OCI-LY3 (cell line): ENCODE measurements at regions not wholly inside any gene's neighbourhood (a gene's known extent, or its start where the extent isn't known, plus 50 kb on each side); places are given as distances from the start of the nearest gene placed in this dataset.

Source experiments
- EZH2phosphoT487 ChIP-seq: fragments of 200-600 bp; shearing (Covaris generic); IDR thresholded peaks from 2 replicates; pipeline ENCODE4 v1.6.1; 2018; ENCODE audit warnings: antibody characterized with exemption, mixed run types, low read depth
- TF ChIP-seq, protein P1 (sequence below): fragments of 200-600, 300-600 bp; sonication (generic); IDR thresholded peaks from 2 replicates; pipeline ENCODE4 v1.5.1; 2014; ENCODE audit warnings: antibody characterized with exemption, low read length, low read depth

DNA sequence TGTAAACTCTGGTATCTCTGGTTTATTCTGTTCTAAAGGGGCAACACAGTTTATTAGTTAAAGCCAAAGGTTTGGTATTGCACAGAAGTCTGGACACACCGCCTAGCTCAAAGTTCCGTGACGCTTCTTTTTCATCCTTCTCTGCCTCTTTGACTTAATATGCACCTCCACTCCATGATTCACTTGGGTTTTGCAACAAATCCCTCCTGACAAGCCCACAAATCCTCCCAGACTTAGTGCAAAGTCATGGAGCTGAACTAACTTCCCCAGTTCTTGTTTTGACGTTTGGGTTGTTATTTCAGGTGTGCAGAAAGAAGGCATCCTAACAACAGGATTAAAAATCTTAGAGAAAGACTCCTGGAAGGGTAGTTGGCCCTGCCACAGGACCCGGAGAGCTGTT lies 441.6 kb upstream of the DMAC1 start:
- TF ChIP-seq, protein P1, sequence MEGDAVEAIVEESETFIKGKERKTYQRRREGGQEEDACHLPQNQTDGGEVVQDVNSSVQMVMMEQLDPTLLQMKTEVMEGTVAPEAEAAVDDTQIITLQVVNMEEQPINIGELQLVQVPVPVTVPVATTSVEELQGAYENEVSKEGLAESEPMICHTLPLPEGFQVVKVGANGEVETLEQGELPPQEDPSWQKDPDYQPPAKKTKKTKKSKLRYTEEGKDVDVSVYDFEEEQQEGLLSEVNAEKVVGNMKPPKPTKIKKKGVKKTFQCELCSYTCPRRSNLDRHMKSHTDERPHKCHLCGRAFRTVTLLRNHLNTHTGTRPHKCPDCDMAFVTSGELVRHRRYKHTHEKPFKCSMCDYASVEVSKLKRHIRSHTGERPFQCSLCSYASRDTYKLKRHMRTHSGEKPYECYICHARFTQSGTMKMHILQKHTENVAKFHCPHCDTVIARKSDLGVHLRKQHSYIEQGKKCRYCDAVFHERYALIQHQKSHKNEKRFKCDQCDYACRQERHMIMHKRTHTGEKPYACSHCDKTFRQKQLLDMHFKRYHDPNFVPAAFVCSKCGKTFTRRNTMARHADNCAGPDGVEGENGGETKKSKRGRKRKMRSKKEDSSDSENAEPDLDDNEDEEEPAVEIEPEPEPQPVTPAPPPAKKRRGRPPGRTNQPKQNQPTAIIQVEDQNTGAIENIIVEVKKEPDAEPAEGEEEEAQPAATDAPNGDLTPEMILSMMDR: no peak
- TF ChIP-seq EZH2phosphoT487: no peak
